ENCODE measurements at regions not wholly inside any gene's neighbourhood (a gene's known extent, or its start where the extent isn't known, plus 50 kb on each side); places are given as distances from the start of the nearest gene placed in this dataset.

DNA sequence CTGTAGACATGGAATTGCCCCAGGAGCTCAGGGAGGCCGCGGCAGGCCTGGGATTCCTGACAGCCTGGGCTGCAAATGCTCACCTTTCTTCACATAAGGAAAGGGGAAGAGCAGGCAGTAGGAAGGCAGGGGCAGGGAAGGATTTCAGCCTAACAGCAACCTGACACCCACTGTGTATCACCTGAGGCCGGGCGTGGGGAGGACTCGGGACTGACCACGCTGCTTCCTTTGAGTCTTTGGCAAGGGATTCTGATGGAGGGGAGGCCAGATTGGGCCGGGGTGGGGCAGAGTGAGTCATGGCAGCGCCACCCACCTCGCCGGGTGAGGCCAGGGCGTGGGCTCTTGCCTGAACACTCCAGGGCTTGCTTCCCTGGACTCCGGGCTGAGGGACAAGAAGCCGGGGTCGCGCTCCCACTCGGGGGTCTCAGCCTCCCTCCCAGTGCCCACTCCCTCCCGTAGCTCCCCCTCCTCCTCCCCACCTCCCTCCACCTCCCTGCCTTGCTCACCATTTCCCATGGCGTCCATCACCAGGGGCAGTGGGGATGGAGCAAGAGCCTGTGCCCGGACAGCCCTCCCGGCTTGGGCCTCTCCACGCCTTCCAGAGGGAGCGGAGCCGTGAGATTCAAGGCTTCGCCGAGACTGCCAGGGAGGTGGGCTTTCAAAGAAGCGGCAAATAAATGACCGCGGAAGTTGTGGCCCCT, 247.9 kb upstream of the RTL1 start:
- FAIRE-seq = no peak

GRCh38 chr14:101151927-101152305, 248.4 kb upstream of the RTL1 start:
- no peak for FAIRE-seq

DNA sequence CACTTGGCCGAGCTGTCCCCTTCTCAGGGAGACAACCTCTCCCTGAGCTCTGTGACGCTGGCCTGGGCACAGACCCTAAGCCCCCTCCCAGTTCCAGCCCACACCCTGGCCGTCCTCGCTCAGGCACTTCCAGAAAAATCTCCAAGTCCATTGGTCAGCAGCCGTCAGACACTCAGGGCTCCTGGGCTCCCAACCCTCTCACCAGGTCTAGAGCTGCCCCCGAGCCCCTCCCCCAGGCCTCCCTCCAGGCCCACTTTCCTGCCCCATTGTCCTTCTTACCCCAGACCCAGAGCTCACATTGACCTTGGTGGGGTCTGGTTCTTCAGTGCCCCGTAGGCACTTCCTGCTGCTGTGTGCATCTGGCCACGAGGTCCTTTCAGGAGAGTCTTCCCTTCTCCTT, 249.3 kb upstream of the RTL1 start:
- no peak for FAIRE-seq

GRCh38 chr14:101153691-101154090, 250.2 kb upstream of the RTL1 start:
- no peak for FAIRE-seq

- FAIRE-seq = no peak
Measured at GRCh38 chr14:101155575-101155974, 252.1 kb upstream of the RTL1 start.

GRCh38 chr14:101167428-101167827, 263.9 kb upstream of the RTL1 start:
- no peak for FAIRE-seq

DNA sequence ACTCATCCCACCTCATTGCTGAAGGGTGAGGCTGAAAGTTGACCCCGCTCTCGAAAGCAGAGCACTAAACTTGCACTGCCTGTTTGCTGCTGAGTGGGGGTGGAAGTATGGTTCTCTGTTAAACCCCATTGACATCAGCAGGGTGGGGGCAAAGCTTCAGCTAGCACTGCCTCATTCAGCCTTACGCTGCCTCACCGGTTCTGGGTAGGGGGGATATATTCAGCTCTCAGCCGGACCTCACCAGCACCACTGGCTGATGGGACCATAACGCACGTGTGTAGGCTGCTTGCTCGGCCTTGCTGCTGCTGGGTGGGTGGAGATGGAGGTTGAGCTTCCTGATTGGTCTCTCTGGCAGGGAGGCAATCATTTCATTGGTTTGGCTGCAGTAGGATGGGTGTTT, 265.7 kb upstream of the RTL1 start:
- FAIRE-seq = no peak

DNA sequence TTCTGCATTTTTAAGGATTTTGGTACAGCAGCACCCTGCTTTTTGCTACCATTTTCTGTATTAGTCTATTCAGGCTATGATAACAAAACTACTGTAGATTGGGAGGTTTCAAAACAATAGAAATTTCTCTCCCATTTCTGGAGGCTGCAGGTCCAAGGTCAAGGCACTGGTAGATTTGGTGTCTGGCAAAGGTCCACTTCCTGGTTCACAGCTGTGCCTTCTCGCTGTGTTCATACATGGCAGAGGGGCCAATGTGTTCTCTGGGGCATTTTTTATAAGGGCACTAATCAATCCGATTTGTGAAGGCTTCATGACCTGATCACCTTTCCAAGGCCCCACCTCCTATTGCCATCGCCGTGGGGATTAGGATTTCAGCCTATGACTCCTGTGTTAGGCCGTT, 268.1 kb upstream of the RTL1 start:
- FAIRE-seq = no peak

GRCh38 chr14:101173698-101174521, 270.4 kb upstream of the RTL1 start:
- FAIRE-seq = no peak

- FAIRE-seq = no peak
Measured at GRCh38 chr14:101174522-101174838, 271.0 kb upstream of the RTL1 start.

- no peak for FAIRE-seq
Measured at GRCh38 chr14:101174980-101175606, 271.6 kb upstream of the RTL1 start.

DNA sequence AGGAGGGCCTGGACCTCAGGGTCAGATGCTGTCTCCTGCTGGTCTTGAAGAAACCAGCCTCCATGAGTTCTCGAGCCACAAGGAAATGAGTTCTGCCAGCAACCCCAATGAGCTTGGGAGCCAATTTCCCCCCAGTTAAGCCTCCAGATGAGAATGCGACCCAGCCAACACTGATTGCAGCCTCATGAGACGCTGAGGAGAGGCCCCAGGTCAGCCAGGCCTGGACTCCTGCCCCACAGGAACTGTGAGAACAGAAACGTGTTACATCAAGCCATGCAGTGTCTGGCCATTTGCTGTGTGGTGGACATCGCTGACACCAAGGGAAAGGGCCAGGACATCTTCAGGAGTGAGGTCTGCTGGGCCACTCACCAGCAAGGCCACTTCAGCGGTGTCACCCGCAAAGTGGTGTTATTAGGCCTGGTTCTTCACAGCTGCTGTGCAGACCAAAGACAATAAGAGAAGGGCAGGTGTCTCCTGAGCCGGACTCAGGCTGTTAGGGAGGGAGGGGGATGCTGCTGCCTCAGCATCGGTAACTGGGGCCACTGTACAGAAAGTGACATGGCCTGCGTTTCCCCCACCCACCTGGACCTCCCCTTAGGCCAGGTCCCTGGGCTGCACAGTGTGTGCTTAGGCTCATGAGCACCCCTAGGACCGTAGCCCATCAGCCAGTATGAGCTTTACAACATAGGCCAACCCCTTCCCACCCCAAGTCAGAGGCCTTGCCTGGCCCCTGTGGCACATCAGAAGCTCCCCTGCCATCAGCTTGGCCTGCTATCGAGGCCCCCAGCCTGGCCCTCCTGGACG, 272.4 kb upstream of the RTL1 start:
- FAIRE-seq = no peak

- no peak for FAIRE-seq
Measured at GRCh38 chr14:101176535-101177205, 273.1 kb upstream of the RTL1 start.

DNA sequence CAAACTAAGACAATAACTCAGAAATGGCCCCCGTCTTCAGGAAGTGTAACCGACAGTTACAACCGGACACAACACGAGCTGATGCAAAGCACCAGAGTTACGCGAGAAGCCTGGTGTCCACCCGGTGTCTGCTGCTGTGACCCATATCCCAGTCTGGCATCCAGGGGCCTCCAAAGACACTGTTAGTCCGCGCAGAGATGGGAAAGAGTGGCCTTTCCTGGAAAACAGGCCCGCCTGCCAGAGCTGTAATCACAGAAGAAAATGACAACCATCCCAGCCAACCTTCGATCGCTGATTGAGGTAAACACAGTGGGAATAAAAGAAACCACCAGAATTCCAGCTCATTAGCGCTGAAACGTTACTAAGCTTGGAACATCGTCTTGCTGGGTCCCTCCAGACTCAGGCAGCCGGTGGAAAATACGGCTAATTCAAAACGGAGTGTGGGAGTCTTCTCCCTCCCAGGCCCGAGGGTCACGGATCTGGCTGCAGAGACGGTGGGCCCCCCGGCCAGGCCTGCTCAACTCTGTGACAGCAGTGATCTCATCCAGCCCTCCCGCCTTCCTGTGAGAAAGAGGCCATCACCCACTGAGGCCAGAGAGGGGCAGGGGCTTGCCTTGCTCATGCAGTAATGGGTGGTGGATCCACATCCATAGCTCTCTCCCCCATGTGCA, 273.9 kb upstream of the RTL1 start:
- FAIRE-seq = no peak

GRCh38 chr14:101178184-101179072, 274.9 kb upstream of the RTL1 start:
- no peak for FAIRE-seq

GRCh38 chr14:101179691-101180211, 276.2 kb upstream of the RTL1 start:
- FAIRE-seq = no peak

DNA sequence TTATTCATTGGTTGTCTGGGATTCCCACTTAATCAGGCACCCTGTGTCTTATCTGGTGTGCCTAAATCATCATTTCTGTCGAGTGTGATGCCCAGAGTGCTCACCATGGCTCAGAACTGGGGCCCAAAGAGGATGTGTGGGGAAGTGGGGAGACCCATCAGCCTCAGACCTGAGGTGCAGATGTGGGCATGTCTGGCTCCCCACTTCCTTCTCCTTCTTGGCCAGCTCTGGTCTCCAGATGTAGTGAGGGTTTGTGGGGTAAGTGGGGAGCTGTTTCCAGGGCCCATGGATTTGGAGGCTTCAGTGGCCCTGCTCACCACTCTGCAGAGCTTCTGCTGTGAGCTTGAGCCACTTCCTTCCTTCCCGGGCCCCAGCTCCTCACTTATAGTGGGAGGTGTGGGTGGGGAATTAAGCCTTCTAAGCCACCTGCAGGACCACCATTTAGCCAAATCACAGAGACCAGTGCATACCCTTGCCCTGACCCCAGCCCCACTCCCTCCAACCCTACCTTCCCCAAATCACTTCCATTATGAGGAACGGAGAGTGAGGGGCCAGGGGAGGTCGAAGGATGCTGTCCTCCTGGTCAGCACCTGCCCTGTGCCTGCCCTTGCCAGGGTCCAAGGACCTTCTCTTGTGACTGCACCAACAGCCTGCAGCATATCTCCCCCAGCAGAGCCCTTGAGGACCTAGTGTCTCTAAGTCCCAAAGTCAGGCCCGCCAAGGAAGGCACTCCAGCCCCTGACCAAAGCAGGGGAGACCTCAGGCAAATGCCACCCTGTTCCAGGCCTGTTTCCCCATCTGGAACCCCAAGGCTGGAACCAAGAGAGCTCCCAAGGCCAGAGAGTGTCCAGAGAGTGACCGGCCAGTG, 278.2 kb upstream of the RTL1 start:
- no peak for FAIRE-seq

GRCh38 chr14:101182476-101182875, 279.0 kb upstream of the RTL1 start:
- no peak for FAIRE-seq

DNA sequence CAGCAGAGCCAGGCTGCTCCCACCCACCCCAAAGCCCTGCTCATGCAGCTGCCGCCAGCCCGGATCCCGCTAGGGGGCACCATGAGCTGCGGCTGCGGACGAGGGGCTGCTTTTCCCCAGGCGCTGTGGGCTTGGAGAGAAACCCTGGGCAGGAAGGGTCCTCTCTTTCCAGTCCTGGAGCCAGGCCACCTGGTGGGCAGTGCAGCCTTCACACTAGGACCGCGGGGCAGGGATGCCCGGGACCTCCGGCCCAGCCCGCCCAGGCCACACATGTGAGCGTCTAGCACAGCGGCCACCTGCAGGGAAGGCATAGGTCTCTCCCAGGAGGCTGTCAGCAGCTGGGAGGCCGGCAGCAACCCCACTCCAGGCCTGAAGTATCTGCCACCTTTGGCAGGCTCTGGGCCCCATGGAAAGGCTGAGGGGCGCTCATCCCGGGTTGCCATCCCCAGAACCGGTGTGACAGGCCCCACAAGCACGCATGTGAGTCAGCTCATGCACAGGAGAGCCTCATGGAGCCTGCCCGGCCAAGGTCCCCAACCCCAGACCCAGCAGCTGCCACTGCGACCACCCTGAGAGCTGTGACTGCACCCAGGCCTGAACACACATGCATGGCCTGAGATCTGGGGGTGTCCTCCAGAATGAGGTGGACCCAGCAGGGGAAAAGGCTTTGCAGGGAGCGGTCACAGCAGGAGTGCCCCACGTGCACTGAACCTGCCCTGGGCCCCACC, 280.0 kb upstream of the RTL1 start:
- no peak for FAIRE-seq
